ENCODE measurements at regions not wholly inside any gene's neighbourhood (a gene's known extent, or its start where the extent isn't known, plus 50 kb on each side); places are given as distances from the start of the nearest gene placed in this dataset.
"Not testable (repeated sequence)": the region's sequence is repeated elsewhere in the genome, so short reads cannot be mapped to it uniquely, and the experiment has no call there.

DNA sequence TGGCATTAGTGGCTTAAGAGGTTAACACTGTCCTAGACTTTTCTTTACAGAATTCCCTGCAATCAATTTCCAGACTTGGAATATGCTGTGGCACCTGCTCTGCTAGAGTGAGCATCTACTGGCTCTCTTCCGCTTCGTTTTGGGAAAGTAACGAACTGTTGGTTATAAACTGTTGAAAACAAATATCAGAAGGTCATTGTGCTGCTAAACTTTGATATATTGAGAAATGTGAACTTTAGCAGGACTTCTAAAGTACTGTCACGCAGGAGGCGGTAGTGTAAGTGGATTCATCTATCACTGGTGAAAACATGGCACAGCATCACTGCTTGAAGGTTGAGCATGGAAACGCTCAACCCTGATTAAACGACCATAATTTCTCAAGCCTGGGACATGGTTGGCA, 348.9 kb downstream of the FLRT2 start:
- no peak for DNase-seq (ENCODE audit: low read depth)

DNA sequence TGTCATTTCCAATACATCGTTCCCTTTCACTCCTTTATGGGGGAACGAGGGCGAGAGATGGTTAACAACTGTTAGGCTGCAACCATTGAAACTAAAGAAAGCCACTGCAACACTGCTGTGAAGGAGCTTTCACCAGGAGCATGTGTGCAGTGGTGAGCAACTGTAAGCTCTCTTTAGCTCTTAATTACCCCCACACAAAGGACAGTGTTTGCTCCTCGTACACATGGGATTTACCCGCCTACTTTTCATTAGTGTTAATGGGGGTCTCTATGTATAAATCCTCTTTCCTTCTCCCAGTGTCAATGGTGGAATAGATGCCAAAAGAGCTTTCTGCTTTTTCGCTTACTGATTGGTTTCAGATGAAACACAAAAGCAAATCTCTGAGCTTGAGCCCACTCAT, 343.1 kb downstream of the FLRT2 start:
- no peak for DNase-seq (ENCODE audit: low read depth)

DNA sequence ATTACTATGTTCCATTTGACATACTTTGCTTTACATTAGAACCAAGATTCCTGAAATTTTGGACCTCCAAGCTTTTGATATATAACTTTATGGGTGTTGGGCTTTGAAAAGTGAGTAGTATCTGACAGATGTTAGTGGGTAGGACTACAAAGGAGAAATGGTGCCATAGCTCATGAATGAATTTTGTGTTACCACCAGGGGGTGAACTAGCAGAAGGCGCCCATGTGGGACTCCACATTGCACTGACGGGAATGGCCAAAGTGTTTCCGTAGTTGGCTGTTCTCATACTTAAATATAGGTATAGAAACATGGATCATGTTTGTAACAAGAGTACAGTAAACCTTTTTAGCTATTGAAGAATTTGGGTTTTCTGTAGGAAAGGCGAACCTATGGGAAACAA, 337.5 kb downstream of the FLRT2 start:
- DNase-seq (ENCODE audit: low read depth), result no peak

DNA sequence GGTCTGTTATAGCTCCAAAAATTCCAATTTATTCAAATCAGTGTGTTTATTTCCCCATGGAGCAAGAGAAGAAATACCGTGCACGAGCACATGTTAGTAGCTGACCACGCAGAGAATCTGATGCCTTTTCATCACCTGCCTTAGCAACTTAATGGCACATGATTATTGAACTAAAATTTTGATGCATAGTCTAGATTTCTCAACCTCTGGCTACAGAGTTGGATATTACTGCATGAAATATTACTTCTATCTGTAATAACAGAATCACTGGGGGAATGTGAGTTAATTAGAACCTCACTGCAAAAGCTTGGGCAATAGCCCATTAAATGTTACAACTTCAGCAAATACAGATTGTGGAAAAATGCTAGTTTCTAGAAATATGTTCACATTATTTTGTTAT, 335.8 kb downstream of the FLRT2 start:
- no peak for DNase-seq (ENCODE audit: low read depth)

DNA sequence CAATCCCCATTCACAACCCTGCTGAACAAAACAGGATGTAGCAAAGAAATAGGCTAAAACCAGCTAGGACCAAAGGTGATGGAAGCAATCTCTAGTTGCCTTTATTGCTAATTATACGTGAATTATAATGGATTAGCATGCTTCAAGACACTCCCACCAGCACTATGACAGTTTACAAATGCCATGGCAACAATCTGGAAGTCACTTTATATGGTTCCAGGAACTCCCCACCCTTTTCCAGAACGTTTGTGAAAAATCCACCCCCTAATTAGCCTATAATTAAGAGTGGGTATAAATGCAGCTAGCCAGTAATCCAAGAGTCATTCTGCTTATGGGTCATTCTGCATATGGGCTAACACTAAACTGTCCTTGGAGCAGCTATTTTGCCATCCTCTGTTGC, 328.7 kb downstream of the FLRT2 start:
- DNase-seq (ENCODE audit: low read depth), result no peak

DNA sequence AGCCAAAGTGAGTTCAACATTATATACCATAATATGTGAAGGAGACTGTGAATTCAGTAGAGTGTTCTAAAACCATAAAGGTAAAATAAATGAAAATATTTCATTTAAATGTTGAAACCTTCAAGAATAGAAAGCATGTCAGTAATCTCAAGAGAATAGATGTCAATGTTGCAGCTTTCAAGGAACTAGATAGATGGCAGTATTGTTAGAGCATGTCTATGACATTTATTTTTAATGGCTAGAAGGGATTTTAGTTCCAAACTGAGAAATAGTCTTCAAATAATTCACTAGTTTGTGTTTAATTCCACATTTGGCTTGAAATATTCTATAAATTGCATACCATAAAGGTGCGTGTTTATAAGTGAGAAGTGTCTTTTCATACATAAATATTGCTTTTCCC, 326.5 kb downstream of the FLRT2 start:
- DNase-seq (ENCODE audit: low read depth), result no peak

DNA sequence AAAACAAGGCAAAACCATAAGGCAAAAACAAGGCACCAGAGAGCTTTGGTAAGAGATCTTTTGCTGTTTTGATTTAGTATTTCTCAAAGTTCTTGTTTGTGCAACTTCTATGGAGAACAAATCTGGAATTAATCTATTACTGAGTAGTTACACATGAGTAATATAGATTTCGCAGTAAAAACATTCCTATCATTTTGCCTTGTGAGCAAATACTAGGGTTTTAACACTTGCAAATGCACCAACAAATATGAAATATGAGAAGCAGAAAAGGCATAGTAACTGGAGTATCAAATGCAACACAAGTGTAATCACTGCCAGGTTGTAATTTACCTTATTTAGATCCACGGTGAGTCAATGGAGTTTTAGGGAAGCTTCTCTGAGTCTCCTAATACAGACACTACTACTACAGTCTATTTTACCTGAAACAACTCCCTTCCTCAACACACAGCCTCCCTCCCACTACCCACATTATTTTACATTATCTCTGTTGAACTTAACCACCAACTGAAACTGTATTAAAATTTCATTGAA, 324.1 kb downstream of the FLRT2 start:
- no peak for DNase-seq (ENCODE audit: low read depth)

DNA sequence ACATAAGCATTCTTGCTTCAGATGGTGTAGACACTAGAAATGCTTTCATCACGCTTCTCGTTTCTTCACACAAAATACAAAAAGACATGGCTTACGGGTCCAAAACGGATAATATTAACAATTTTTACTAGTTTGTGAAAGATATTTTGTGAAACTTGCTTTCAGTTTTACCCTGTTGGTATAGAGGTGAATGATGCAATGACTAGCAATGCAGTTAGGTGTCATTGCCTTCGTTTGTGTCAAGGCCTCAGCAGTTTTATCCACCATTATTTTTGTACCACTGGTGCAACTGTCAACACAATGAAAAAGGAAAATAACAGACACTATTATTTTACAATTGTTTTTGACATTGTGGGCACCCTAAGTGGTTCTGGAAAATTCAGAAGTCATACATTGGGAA, 323.0 kb downstream of the FLRT2 start:
- DNase-seq (ENCODE audit: low read depth), result no peak

DNA sequence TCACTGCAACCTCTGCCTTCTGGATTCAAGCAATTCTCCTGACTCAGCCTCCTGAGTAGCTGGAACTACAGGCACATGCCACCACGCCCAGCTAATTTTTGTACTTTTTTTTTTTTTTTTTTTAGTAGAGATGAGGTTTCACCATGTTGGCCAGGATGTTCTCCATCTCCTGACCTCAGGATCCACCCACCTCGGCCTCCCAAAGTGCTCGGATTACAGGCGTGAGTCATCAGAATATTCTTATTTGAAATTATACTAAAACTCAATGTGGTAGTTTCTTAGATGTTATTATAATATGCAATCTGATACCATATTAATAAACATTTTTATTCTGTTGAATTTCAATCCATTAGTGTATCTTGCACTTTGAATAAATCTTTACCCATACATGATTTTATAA, 322.2 kb downstream of the FLRT2 start:
- not testable (repeated sequence) for DNase-seq (ENCODE audit: low read depth)

DNA sequence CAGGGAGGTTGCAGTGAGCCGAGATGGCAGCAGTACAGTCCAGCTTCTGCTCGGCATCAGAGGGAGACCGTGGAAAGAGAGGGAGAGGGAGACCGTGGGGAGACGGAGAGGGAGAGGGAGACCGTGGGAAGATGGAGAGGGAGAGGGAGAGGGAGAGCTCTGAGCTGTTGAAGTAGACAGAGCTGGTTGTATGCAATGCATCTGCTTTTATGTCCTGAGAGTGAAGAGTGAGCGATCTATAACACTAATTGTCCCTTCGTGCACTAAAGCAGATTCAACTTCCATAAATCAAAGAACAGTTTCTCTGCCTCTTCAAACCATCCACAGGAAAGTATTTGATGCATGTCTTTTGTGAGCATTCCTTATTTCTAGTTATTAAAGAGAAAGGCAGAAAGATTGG, 300.6 kb downstream of the FLRT2 start:
- not testable (repeated sequence) for DNase-seq (ENCODE audit: low read depth)

DNA sequence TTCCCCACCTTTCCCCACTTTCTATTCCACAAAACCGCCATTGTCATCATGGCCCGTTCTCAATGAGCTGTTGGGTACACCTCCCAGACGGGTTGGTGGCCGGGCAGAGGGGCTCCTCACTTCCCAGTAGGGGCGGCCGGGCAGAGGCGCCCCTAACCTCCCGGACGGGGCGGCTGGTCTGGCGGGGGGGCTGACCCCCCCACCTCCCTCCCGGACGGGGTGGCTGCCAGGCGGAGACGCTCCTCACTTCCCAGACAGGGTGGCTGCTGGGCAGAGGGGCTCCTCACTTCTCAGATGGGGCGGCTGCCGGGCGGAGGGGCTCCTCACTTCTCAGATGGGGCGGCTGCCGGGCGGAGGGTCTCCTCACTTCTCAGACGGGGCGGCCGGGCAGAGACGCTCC, 299.7 kb downstream of the FLRT2 start:
- DNase-seq (ENCODE audit: low read depth), result not testable (repeated sequence)

DNA sequence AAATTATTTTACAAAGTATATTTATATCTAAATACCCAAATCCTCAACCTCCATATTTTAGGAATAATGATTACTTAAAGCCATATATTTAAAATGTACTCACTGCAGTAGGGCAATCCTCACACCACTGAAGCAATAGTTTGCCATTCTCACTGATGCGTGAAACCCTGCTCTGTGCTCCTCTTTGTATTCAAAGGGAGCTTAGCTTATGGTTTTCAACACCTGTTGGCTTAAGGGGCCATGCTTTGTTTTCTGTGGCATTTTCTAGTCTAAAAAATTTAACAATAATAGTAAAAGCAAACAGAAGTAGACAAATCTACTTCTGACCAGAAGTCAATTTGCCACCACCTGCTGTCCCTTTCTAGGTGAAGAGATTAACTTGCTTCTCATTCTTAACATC, 294.6 kb downstream of the FLRT2 start:
- no peak for DNase-seq (ENCODE audit: low read depth)

DNA sequence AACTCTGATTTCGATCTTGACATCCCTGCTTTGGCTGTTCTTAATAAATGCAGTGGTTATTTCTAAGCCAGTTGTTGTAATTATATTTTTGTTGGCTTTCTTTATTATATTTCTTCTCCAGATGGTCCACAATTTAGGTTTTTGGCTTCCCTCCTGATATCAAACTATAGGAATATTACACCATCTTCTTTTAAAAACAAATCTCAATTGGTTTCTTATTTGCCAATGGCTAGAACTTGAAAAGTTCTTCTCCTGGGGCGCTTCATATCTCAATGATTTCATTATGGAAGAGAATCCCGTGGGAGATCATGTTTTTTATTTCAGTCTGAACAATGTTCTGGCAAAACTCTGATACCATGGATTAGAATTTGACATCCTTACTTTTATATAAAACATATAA, 292.3 kb downstream of the FLRT2 start:
- no peak for DNase-seq (ENCODE audit: low read depth)

DNA sequence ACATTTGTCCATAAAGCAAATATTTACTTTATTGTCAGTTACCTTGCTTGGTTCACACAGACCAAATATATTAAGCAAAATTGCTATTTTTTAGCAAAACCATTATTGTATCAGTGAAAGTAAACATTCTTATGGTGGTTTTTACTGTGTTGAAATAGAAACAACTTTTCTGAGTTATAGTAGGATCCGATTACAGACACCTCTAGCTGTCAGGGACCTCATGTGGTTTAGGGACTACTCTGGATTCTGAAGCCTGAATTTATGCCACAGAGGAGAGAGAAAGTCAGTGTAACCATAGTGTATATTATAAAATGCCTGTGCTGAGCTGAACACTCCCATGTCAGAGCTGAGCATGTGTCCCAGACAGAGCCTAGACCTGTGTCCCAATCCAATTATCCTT, 287.5 kb downstream of the FLRT2 start:
- no peak for DNase-seq (ENCODE audit: low read depth)

DNA sequence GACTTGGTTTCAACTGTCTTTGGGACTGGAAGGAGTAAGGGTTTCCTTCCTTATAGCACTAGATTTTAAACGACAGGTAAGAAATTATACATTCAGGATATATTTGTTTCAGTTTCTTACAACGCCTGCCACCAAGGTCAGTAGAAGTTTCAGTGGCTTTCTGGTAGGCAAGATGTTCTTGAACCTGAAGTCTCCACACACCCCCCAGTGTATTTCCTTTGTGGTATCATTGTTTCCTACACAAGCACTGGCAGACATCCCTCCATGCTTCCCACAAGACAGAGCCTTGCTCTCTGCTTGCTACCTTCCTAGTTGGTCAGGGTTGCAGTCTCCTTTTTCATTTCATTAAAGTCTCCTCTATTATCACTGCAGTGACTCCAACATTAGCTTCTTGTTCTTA, 283.1 kb downstream of the FLRT2 start:
- DNase-seq (ENCODE audit: low read depth), result no peak

DNA sequence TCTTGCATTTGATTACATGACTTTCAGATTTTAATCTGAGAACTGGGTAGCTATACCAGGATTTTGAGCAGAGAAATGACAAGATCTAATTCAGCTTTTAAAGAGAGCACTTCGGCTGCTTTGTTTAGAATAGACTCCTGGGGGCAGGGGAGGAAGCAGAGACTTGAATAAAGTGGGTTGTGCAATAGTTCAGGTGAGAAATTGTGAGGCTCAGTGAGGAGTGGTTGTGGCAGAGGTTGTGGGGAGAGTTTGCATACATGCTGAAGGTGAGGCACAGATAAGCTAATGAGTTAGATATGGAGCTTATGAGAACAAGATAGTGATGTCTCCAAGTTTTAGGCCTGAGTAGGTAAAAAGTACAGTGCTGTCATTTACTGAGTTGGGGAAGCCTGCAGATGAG, 281.4 kb downstream of the FLRT2 start:
- no peak for DNase-seq (ENCODE audit: low read depth)

DNA sequence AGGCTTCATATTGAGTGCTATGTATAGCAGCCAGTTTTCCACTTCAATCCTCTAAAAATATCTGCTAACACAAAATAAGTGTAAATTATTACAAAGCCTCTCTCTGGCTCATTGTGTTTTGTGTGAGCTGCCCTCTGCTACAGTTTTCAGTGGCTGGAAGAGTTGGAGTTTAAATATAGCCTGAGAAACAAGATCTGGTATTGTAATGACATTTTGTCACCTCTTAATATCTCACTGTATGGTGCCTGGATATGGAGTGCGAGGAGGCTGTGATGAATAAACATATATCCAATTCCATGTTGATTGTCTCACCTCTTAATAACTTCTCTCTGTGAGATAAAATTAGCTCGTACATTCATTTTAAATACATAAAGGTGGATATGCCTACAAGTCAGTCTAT, 269.7 kb downstream of the FLRT2 start:
- no peak for DNase-seq (ENCODE audit: low read depth)

DNA sequence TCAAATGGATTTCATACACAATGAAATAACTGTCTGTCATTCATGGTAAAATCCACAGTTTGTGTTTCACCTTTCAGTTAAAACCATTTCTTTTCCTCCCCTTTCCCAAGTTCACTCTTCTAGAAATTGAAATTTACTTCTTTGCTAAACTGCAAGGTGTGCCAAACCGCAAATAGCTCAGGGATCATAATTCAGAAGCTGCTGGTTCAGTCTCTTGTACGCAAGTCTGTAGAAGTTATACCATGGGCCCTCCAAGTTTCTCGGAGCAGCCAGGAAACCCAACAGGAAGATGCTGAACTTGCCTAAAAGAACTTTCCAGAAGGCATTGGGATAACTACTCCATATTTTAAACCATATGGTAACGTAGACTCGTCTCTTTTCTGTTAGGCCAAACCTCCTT, 268.9 kb downstream of the FLRT2 start:
- DNase-seq (ENCODE audit: low read depth), result no peak

DNA sequence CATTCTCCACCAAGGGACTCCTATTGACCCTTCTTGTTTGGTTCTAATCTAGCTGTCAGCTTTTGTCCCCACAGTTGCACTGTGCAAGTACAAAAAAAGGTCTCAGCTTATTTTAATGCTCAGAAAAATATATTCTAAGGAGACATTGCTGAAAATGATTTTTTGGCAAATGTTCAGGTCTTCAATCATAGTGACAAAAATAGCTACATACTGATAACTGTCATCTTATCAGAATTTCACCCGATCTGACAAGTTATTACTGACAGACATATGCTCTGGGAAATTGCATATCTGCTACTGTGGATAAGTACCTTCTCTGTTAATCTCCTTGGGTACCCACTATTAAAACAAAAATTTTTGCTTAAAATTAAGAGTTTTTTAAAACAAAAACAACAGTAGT, 263.6 kb downstream of the FLRT2 start:
- no peak for DNase-seq (ENCODE audit: low read depth)

DNA sequence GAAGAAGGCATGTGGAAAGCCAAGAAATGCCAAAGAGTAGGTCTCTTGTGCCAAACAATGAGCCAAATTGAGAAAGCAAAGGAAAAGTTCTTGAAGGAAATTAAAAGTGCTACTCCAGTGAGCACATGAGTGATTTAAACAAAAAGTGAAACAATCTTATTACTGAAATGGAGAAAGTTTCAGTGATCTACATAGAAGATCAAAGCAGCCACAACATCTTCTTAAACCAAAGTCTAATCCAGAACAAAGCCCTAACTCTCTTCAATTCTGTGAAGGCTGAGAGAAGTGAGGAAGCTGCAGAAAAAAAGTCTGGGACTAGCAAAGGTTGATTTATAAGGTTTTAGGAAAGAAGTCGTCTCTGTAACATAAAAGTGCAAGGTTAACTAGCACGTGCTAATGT, 259.6 kb downstream of the FLRT2 start:
- DNase-seq (ENCODE audit: low read depth), result no peak

DNA sequence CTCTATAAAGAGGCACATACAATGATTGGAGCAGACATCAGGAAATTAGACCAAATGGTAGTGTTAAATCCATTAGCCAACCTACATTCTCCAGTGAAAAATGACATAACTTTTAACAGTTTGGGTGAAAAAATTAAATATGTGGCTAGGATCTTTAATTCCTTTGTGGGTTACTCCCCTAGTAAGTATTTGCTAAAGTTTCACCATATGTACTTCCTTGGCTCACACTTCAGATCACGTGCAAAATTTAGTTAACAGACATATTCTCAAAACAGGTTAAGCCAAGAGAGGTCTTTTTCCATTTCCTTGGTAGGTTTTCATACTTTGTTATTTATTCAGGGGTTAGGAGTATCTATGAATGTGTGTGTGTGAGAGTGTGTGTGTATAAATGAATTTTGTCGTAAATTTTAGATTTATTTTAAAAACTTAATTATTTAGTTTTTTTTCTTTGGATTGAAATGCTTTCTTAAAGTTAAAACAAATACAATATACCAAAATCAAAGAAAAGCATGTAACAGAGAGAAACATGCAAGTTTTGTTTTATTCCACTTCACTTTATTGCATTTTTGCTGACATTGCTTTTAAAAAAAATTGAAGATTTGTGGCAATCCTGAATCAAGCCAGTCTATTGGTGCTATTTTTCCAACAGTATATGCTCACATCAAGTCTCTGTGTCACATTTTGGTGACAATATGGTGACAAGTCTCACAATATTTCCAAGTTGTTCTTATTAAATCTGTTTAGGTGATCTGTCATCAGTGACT, 258.7 kb downstream of the FLRT2 start:
- no peak for DNase-seq (ENCODE audit: low read depth)

DNA sequence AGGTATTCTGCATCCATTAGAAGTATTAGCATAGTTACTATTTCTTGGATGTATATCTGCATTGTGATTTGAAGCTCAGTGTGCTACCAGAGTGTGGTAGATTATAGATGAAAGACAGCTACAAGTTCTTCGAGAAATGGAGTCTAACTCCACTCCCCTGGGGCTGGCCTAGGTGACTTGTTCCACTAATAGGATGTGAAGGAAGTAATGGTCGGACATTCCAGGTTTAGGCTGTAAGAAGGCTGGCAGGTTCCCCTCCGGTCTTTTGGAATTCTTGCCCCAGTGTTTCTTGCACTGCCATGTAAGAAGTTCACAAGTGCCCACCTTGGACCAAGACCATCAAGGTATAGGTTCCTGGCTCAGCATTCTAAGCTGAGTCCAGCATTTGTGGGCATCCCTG, 236.4 kb downstream of the FLRT2 start:
- no peak for DNase-seq (ENCODE audit: low read depth)

DNA sequence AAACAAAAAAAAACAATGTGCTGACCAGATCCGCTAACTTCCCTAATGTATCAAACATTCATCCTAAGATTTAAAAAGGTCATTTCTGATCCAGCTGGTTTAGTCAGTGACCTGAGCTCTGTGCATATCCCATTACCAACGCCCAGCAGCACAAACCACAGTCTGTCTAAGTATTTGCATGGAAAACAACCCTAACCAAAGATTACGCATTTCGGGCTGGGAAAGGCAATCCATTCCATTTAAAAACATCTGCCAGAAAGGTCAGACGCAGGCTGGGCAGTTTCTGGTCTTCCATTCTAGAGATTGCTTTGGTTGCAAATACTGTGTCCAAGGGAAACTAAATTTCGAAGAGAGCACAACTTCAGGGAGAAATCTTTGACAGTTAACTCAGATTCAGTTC, 234.9 kb downstream of the FLRT2 start:
- DNase-seq (ENCODE audit: low read depth), result no peak

DNA sequence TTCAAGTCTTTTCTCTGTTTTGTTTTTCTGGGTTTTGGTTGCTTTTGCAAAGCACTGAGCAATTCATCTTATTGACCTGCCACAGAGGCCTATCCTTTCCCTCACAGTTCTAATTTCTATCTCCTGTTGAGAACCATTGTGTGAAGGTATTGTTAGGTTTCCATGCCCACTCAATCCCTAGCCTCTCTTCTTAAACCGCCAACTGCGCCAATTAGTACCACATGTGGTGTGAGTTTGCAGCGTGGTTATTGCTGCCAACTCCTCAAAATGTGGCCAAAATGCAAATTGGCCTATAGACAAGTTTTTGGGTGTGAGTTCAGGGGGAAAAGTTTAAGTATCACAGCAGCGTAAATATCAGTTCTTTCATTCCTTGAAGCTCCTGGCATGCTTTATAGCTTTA, 232.6 kb downstream of the FLRT2 start:
- no peak for DNase-seq (ENCODE audit: low read depth)

All from non-pigmented ciliary epithelial cell (primary cell).